ENCODE measurements at regions not wholly inside any gene's neighbourhood (a gene's known extent, or its start where the extent isn't known, plus 50 kb on each side); places are given as distances from the start of the nearest gene placed in this dataset.

- TF ChIP-seq POLR2AphosphoS5 (IDR thresholded peaks at IDR 0.05) (no peak), RAD21 (conservative IDR thresholded peaks at IDR 0.05) (no peak)
- no peaks in the 10 kb centered on the region for H3K36me3 ChIP-seq (ENCODE audit: insufficient read depth, low read length)
- no peaks in the 10 kb centered on the region for H3K27me3 ChIP-seq (ENCODE audit: insufficient read depth, low read depth, low read length)
- no peak overlapping the region for H3K27ac ChIP-seq (ENCODE audit: low read length)
- H3F3A ChIP-seq (ENCODE audit: insufficient read depth, low read length, poor library complexity, severe bottlenecking) = no peaks in the 10 kb centered on the region
- no peak overlapping the region for H2AFZ ChIP-seq (ENCODE audit: low read depth, low read length)
- no peak overlapping the region for H3K9ac ChIP-seq (ENCODE audit: low read length)
- H3K9me3 ChIP-seq (ENCODE audit: low read length) = no peaks in the 10 kb centered on the region
- H3K79me2 ChIP-seq (replicated peaks; ENCODE audit: insufficient read depth, low read length) = no peaks in the 10 kb centered on the region
- no peak overlapping the region for H3K4me3 ChIP-seq (ENCODE audit: low read length)
- H3K9me2 ChIP-seq (ENCODE audit: insufficient read depth, low read length) = no peaks in the 10 kb centered on the region
- H3K4me2 ChIP-seq (ENCODE audit: low read length) = no peak overlapping the region
- no peaks in the 10 kb centered on the region for H4K20me1 ChIP-seq (ENCODE audit: insufficient read depth)
Measured at GRCh38 chr5:166570865-166571264, 1720.6 kb upstream of the WWC1 start.

- Histone ChIP-seq H3K4me3 (ENCODE audit: low read length) (no peak overlapping the region), H3K27me3 (ENCODE audit: insufficient read depth, low read depth, low read length) (no peaks in the 10 kb centered on the region), H3K9me2 (ENCODE audit: insufficient read depth, low read length) (no peaks in the 10 kb centered on the region), H2AFZ (ENCODE audit: low read depth, low read length) (no peak overlapping the region), H3K27ac (ENCODE audit: low read length) (no peak overlapping the region), H3F3A (ENCODE audit: insufficient read depth, low read length, poor library complexity, severe bottlenecking) (no peaks in the 10 kb centered on the region), H3K9me3 (ENCODE audit: low read length) (no peaks in the 10 kb centered on the region), H3K79me2 (replicated peaks; ENCODE audit: insufficient read depth, low read length) (no peaks in the 10 kb centered on the region), H3K4me2 (ENCODE audit: low read length) (no peak overlapping the region), H4K20me1 (ENCODE audit: insufficient read depth) (no peaks in the 10 kb centered on the region), H3K36me3 (ENCODE audit: insufficient read depth, low read length) (no peaks in the 10 kb centered on the region), H3K9ac (ENCODE audit: low read length) (no peak overlapping the region)
- TF ChIP-seq POLR2AphosphoS5 (IDR thresholded peaks at IDR 0.05) (no peak), EZH2 (IDR thresholded peaks at IDR 0.05; ENCODE audit: borderline replicate concordance, insufficient read depth, low read length, poor library complexity, severe bottlenecking) (no peak), TAF1 (IDR thresholded peaks at IDR 0.05; ENCODE audit: low read depth) (no peak), EP300 (conservative IDR thresholded peaks at IDR 0.05; ENCODE audit: poor library complexity, severe bottlenecking) (no peak), SMC3 (conservative IDR thresholded peaks at IDR 0.05; ENCODE audit: poor library complexity) (no peak), REST (IDR thresholded peaks at IDR 0.05; ENCODE audit: borderline replicate concordance) (no peak), CTCF (IDR thresholded peaks at IDR 0.05; ENCODE audit: poor library complexity, severe bottlenecking) (no peak)
Measured at GRCh38 chr5:166571668-166572067, 1719.8 kb upstream of the WWC1 start.

GRCh38 chr5:166576323-166576722, 1715.1 kb upstream of the WWC1 start:
- Histone ChIP-seq H3K9me3 (ENCODE audit: low read length) (no peaks in the 10 kb centered on the region), H3K27ac (ENCODE audit: low read length) (no peak overlapping the region), H3K4me2 (ENCODE audit: low read length) (no peak overlapping the region), H3F3A (ENCODE audit: insufficient read depth, low read length, poor library complexity, severe bottlenecking) (no peaks in the 10 kb centered on the region), H3K4me3 (ENCODE audit: low read length) (no peak overlapping the region), H3K9me2 (ENCODE audit: insufficient read depth, low read length) (no peaks in the 10 kb centered on the region), H2AFZ (ENCODE audit: low read depth, low read length) (no peak overlapping the region), H3K79me2 (replicated peaks; ENCODE audit: insufficient read depth, low read length) (no peaks in the 10 kb centered on the region), H4K20me1 (ENCODE audit: insufficient read depth) (no peaks in the 10 kb centered on the region), H3K9ac (ENCODE audit: low read length) (no peak overlapping the region), H3K27me3 (ENCODE audit: insufficient read depth, low read depth, low read length) (no peaks in the 10 kb centered on the region), H3K36me3 (ENCODE audit: insufficient read depth, low read length) (no peaks in the 10 kb centered on the region)
- TF ChIP-seq MXI1 (conservative IDR thresholded peaks at IDR 0.05; ENCODE audit: poor library complexity, severe bottlenecking) = no peak
- TF ChIP-seq REST (IDR thresholded peaks at IDR 0.05; ENCODE audit: borderline replicate concordance) = no peak
- TF ChIP-seq EZH2 (IDR thresholded peaks at IDR 0.05; ENCODE audit: borderline replicate concordance, insufficient read depth, low read length, poor library complexity, severe bottlenecking) = no peak
- no peak for TF ChIP-seq RAD21 (conservative IDR thresholded peaks at IDR 0.05)
- TF ChIP-seq CTCF (IDR thresholded peaks at IDR 0.05; ENCODE audit: poor library complexity, severe bottlenecking) = no peak
- no peak for TF ChIP-seq TAF1 (IDR thresholded peaks at IDR 0.05; ENCODE audit: low read depth)
- no peak for TF ChIP-seq EP300 (conservative IDR thresholded peaks at IDR 0.05; ENCODE audit: poor library complexity, severe bottlenecking)
- TF ChIP-seq SMC3 (conservative IDR thresholded peaks at IDR 0.05; ENCODE audit: poor library complexity) = no peak
- no peak for TF ChIP-seq POLR2AphosphoS5 (IDR thresholded peaks at IDR 0.05)
